Mesodermal cell (in vitro differentiated cells): ENCODE measurements at regions not wholly inside any gene's neighbourhood (a gene's known extent, or its start where the extent isn't known, plus 50 kb on each side); places are given as distances from the start of the nearest gene placed in this dataset.
A peak's percentile ranks its signal among the peaks of the same experiment; 100 is the strongest.
"Not testable (repeated sequence)": the region's sequence is repeated elsewhere in the genome, so short reads cannot be mapped to it uniquely, and the experiment has no call there.

Experiments used
- H3K27ac ChIP-seq: 2 replicates; pipeline ENCODE4 v1.7.0; 2013; ENCODE audit warnings: mild to moderate bottlenecking, low read depth, low read length, moderate library complexity; ENCODE audit not compliant: severe bottlenecking
- H3K36me3 ChIP-seq: 2 replicates; pipeline ENCODE4 v1.7.1; 2013; ENCODE audit warnings: mild to moderate bottlenecking, low read length, moderate library complexity; ENCODE audit not compliant: control insufficient read depth, insufficient read depth
- H3K4me1 ChIP-seq: one replicate; pipeline ENCODE4 v1.7.1; 2013; ENCODE audit warnings: mild to moderate bottlenecking, low read length; ENCODE audit not compliant: insufficient read depth, control insufficient read depth, poor library complexity, severe bottlenecking
- H3K4me3 ChIP-seq: 2 replicates; pipeline ENCODE4 v1.7.0; 2013; ENCODE audit warnings: low read length, control low read depth, mild to moderate bottlenecking; ENCODE audit not compliant: insufficient read depth, poor library complexity, severe bottlenecking; ENCODE audit errors: extremely low read depth
- H3K9me3 ChIP-seq: 2 replicates; pipeline ENCODE4 v1.7.1; 2013; ENCODE audit warnings: mild to moderate bottlenecking, low read length, moderate library complexity; ENCODE audit not compliant: control insufficient read depth
- WGBS, 2 experiments: methylation state at CpG; one replicate each; pipeline ENCODE4 v1.1.5; 2013; ENCODE audit warnings: missing lambda C conversion rate in 2 of 2; ENCODE audit not compliant: insufficient coverage in 2 of 2; 5-methylcytosine and 5-hydroxymethylcytosine counted together

DNA sequence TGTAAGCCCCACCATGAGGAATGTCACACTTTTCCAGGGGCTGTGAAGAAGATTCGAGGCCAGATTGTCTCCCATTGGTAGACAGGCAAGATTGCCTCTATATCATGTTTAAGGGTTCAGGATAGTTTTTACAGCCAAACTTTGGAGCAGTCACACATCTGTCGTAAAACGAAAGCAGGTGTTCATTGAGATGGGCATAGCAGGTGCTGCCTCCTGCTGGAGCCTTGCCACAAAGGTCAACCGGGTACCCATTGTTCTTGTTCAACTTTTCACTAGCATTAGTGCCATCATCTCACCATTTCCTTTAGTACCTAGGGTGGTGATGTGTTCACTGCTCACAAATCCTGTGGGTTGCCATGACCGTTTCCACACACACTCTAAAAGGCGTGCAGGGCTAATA, 198.3 kb downstream of the HTR1B start:
- no peak overlapping the region for H3K4me3 ChIP-seq
- 47 to 62% methylated on average over 3 to 4 of the region's 6 CpGs for WGBS, 2 experiments
- no peaks in the 10 kb centered on the region for H3K9me3 ChIP-seq
- no peak overlapping the region for H3K27ac ChIP-seq
- H3K4me1 ChIP-seq = no peaks in the 10 kb centered on the region
- no peaks in the 10 kb centered on the region for H3K36me3 ChIP-seq

DNA sequence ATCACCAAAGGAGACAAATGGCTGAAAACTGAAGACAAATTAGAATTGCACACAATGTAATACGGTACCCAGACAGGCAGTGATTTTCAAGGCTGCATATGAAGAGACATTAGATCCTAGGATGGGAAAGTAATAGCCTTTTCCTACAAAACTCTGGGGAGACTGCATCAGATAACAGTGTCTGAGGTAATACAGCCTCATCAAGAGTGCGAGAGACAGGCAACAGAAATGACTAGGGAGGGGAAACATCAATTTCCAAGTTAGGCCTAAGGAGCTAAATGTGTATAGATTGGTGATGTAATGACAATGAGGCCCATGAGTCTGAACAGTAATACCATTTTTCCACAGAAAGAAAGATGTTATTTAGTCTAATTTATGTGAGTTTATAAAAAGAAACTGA, 200.3 kb downstream of the HTR1B start:
- WGBS, 2 experiments = 80 to 100% methylated on average over 1 of the region's 2 CpGs
- H3K4me3 ChIP-seq = no peak overlapping the region
- no peaks in the 10 kb centered on the region for H3K4me1 ChIP-seq
- H3K9me3 ChIP-seq = no peaks in the 10 kb centered on the region
- H3K36me3 ChIP-seq = no peaks in the 10 kb centered on the region
- H3K27ac ChIP-seq = no peak overlapping the region

DNA sequence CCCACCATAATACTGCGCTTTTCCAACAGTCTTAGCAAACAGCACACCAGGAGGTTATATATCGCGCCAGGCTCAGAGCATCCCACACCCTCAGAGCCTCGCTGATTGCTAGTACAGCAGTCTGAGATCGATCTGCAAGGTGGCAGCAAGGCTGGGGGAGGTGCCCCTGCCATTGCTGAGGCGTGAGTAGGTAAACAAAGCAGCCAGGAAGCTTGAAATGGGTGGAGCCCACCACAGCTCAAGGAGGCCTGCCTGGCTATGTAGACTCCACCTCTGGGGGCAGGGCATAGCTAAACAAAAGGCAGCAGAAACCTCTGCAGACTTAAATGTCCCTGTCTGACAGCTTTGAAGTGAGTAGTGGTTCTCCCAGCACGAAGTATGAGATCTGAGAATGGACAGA, 211.5 kb downstream of the HTR1B start:
- not testable (repeated sequence) for H3K27ac ChIP-seq, H3K4me3 ChIP-seq, H3K9me3 ChIP-seq, H3K4me1 ChIP-seq, H3K36me3 ChIP-seq
- WGBS, 2 experiments = 77 to 87% methylated on average over 3 to 6 of the region's 7 CpGs

DNA sequence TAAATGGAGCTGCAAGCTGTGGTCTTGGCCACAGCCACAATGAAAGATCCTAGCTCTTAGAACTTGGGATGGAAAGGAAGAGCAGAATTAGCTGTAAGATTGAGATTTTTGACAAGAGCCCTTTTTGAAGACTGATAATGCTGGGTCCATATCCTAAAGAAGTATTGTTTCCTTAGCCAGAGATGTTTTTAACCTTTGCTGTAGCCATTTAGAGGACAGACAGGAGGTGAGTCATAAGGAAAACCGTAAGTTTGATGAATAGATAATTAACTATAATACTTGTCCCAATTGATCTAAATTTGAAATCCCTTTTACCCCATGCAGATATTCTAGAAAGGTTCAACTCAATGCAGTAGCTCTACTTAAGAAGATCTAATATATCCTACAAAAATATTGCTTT, 213.7 kb downstream of the HTR1B start:
- Histone ChIP-seq H3K9me3 (no peaks in the 10 kb centered on the region), H3K36me3 (no peaks in the 10 kb centered on the region), H3K27ac (no peak overlapping the region), H3K4me1 (peaks cover 3% of the 10 kb centered on the region), H3K4me3 (no peak overlapping the region)
- no CpG with 5 or more reads among the region's 1 CpG for WGBS, 2 experiments

DNA sequence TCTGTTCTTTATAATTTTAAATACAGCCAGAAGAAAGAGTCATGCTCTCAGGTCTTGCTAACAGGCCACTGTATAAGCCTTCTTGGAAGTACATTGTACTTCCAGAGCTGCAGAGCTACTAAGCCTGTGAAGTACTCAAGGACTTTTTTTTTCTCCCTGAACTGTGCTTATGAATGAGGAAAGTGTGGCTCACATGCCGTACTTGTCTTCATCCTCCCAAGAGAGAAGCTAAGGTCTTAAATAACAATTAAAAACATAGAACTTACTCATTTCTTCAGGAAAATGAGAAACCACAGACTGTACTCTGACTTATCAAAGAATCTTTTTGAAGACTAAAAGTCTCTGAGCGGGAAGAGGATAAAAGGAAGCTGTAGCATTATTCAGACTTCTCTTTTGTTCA, 218.3 kb downstream of the HTR1B start:
- H3K27ac ChIP-seq = no peak overlapping the region
- peaks cover 3% of the 10 kb centered on the region for H3K4me1 ChIP-seq
- no peaks in the 10 kb centered on the region for H3K36me3 ChIP-seq
- WGBS, 2 experiments = no CpG with 5 or more reads among the region's 2 CpGs
- no peaks in the 10 kb centered on the region for H3K9me3 ChIP-seq
- no peak overlapping the region for H3K4me3 ChIP-seq

DNA sequence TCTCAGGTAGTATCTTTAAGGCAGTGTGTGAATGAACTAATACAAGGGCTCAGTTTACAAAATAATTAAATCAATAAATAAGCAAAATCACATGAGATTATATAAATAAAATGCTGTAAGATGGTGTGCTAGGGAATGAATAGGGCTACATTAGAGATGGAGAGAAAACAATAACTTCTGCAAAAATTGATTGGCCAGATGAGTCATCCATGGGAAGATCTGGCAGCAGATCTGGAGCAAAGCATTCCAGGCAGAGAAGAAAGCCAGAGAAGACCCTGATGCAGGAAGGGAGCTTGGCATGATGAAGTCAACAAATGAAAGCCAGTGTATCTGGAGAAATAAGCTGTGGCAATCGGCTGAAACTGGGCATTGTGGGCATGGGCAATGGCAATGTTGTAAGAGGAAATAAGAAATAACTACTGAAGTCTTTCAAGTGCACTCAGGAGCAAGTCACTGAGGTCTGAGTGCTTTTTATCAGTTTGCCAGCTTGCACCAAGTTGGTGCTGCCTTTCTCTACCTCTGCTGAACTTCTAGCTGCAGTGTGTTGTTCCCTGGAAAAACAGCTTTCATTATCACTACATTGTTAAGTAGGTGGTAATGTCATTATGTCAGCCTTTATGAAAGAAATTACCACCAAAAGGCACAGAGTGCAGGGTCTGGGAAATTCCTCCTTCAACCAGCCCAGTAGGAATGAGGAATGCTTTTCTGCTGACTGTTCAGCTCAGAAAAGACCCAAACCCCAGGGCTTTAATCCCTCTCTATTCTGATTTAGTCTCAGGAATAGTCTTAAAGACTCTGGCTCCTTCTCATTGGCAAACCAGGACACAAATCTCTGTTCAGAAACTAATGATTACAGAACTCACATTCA, 231.6 kb downstream of the HTR1B start:
- WGBS, 2 experiments = 67 to 71% methylated on average over 1 of the region's 1 CpG

DNA sequence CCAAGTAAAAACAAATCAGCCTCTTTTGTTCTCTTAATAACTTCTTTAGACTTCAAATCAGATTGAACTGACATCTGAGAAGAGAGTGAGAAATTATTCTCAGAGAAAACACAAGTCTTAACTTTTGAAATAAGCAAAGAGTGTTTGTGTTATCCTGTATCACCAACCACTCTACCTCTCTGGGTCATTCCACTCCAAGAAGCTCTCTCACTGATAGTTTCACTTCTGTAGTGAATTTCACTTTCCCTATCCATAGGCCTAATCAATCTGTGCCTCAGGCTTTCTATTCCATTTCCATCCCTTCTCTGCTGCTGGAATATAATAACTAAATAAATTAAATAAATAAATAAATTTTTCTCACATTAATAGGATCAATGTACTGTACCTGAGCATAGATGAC, 235.0 kb downstream of the HTR1B start:
- no peak overlapping the region for H3K27ac ChIP-seq
- no peaks in the 10 kb centered on the region for H3K36me3 ChIP-seq
- no peaks in the 10 kb centered on the region for H3K9me3 ChIP-seq
- H3K4me3 ChIP-seq = no peak overlapping the region
- H3K4me1 ChIP-seq = peaks cover 11% of the 10 kb centered on the region

More for the DNA sequence above, 231.6 kb downstream of the HTR1B start:
- peaks cover 11% of the 10 kb centered on the region for H3K4me1 ChIP-seq
- H3K9me3 ChIP-seq = no peaks in the 10 kb centered on the region
- H3K4me3 ChIP-seq = no peak overlapping the region
- no peaks in the 10 kb centered on the region for H3K36me3 ChIP-seq
- peak overlapping the region; percentile 54 for H3K27ac ChIP-seq

DNA sequence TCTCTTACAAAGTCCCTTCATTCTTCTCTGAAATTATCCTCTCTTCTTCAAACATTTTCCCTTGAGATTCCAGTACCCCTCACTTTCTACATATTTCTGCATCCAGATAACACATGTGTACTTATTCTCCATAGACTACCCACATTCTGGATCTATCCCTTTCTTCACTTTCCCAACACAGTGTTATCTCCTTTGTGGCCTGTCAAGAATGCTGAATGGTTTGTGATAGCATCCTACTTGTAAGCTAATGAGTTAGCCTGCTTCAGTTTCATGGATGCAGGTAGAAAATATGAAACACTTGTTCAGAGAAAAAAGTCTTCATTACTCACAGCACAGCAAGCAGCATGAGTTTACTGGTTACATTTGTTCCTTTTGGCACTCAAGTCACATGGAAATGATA, 245.4 kb downstream of the HTR1B start:
- Histone ChIP-seq H3K4me3 (no peak overlapping the region), H3K4me1 (no peaks in the 10 kb centered on the region), H3K27ac (no peak overlapping the region), H3K36me3 (no peaks in the 10 kb centered on the region), H3K9me3 (no peaks in the 10 kb centered on the region)

DNA sequence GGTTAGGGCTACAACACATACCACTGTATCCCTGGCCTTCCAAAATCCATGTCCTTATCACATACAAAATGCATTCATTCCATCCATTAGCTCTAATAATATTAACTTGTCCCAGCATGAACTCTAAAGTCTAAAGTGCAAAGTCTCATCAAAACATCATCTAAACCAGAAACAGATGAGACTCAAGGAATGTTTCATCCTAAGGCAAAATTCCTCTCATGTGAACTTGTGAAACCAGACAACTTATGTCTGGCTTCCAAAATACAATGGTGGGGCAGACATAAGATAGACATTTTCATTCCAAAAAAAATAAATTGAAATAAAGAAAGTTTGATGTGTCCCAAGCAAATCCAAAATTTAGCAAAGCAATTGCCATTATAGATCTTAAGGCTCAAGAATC, 257.4 kb downstream of the HTR1B start:
- no peak overlapping the region for H3K27ac ChIP-seq
- no peak overlapping the region for H3K4me3 ChIP-seq
- H3K36me3 ChIP-seq = no peaks in the 10 kb centered on the region
- no peaks in the 10 kb centered on the region for H3K9me3 ChIP-seq
- no peaks in the 10 kb centered on the region for H3K4me1 ChIP-seq

DNA sequence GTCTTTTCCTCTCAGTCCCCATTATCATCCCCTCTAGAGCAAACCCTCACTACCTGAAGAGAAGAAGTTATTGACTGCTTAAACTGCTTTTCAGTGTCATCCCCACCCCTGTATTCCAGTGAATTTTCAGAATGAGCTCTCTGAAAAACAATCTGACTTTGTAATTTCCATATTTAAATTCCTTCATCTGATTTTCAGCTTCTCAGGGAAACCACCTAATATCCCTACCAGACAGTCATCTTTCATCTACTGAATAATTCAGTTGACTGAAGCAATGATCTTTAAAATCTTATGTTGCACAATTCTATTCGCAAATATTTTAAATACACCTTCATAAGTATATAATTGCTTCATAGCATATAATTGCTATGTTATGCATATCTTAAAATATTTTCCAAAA, 258.7 kb downstream of the HTR1B start:
- no peaks in the 10 kb centered on the region for H3K36me3 ChIP-seq
- H3K4me1 ChIP-seq = no peaks in the 10 kb centered on the region
- no peak overlapping the region for H3K27ac ChIP-seq
- no peaks in the 10 kb centered on the region for H3K9me3 ChIP-seq
- H3K4me3 ChIP-seq = no peak overlapping the region
- no CpG with 5 or more reads among the region's 1 CpG for WGBS, 2 experiments

DNA sequence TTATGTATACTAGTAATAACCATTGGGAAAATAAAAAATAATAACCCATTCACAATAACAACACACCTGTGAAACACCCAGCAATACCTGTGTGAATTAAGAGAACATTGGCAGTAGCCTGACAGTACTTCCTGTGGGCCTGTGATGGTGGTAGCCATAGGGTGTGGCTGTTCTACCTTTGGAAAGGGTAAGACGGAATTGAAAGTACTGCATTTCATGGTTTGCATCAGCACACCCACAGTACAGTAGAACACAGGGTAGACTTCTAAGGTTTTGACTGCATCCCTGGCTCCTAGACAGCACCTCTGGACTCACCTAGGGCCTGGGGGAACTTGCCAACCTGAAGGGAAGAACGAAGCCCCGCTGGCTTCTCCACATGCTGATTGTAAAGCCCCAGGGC, 279.8 kb downstream of the HTR1B start:
- WGBS, 2 experiments = no CpG with 5 or more reads among the region's 3 CpGs
- no peaks in the 10 kb centered on the region for H3K9me3 ChIP-seq
- no peaks in the 10 kb centered on the region for H3K36me3 ChIP-seq
- H3K27ac ChIP-seq = no peak overlapping the region
- H3K4me3 ChIP-seq = no peak overlapping the region
- peaks cover 3% of the 10 kb centered on the region for H3K4me1 ChIP-seq
